Calu3 (cell line): ENCODE measurements at regions not wholly inside any gene's neighbourhood (a gene's known extent, or its start where the extent isn't known, plus 50 kb on each side); places are given as distances from the start of the nearest gene placed in this dataset.

Experiments
- BruUV-seq: library from RNA; stranded (reverse); fragments of 400-500 nt; replicated peaks from 2 replicates; lab custom pipeline; 2021; lab: Mats Ljungman, UMichigan
- CTCF ChIA-PET: fragments of 300-600 bp; sonication (Branson Sonifier 250); formaldehyde crosslinking; loops from one replicate; lab custom pipeline; 2022; ENCODE audit warnings: antibody characterized with exemption; lab: Charles Lee
- DNase-seq: peaks from one replicate; pipeline ENCODE4 v3.0.0; 2022
- H3K27ac Mint-ChIP-seq: one replicate; pipeline ENCODE4 v1.8.0; 2022; ENCODE audit warnings: mixed read lengths; ENCODE audit not compliant: unreplicated experiment
- H3K27me3 Mint-ChIP-seq: one replicate; pipeline ENCODE4 v1.8.0; 2022; ENCODE audit warnings: mixed read lengths; ENCODE audit not compliant: unreplicated experiment
- H3K36me3 Mint-ChIP-seq: one replicate; pipeline ENCODE4 v1.8.0; 2022; ENCODE audit warnings: mild to moderate bottlenecking, moderate library complexity, mixed read lengths; ENCODE audit not compliant: insufficient read depth, unreplicated experiment
- H3K4me1 Mint-ChIP-seq: one replicate; pipeline ENCODE4 v1.8.0; 2022; ENCODE audit warnings: mild to moderate bottlenecking, low read depth, mixed read lengths; ENCODE audit not compliant: unreplicated experiment
- H3K4me3 Mint-ChIP-seq: one replicate; pipeline ENCODE4 v1.8.0; 2022; ENCODE audit warnings: mild to moderate bottlenecking, low read depth, moderate library complexity, mixed read lengths; ENCODE audit not compliant: unreplicated experiment
- H3K9me3 Mint-ChIP-seq: one replicate; pipeline ENCODE4 v1.8.0; 2022; ENCODE audit warnings: low read depth, mixed read lengths; ENCODE audit not compliant: unreplicated experiment
- intact Hi-C: fragments of 100-400 bp; cut with micrococcal nuclease; formaldehyde crosslinking; loops from one replicate; pipeline ENCODE4 v1.10.0; 2022; ENCODE audit not compliant: unreplicated experiment
- TF ChIP-seq, protein P1 (sequence below): fragments of 200-600 bp; IDR thresholded peaks from one replicate; pipeline ENCODE4 v1.8.0; 2022; ENCODE audit warnings: antibody characterized with exemption; ENCODE audit not compliant: unreplicated experiment

DNA sequence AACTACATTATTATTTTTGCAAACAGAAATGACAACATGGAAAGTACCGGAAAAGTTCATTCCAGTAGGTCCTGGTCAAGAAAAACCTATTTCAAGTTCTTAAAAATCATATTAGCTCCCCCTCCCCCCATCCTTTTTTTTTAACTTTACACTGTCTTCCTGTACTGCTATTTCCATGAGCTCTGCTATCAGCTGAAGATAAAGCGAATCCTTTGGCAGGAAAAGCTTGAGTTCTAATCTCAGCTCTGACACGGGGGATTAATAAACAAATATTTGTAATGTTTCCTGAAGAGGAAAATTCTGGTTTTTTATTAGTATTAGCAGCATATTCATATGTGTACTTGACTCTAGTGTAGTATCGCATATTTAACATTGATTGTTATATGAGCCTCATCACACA lies 190.7 kb upstream of the ESRRG start:
- no peak for DNase-seq
- Mint-ChIP-seq H3K36me3 (no peaks in the 10 kb centered on the region), H3K4me1 (no peaks in the 10 kb centered on the region), H3K4me3 (no peak overlapping the region), H3K27me3 (no peaks in the 10 kb centered on the region), H3K27ac (no peak overlapping the region), H3K9me3 (no peaks in the 10 kb centered on the region)
- TF ChIP-seq, protein P1, sequence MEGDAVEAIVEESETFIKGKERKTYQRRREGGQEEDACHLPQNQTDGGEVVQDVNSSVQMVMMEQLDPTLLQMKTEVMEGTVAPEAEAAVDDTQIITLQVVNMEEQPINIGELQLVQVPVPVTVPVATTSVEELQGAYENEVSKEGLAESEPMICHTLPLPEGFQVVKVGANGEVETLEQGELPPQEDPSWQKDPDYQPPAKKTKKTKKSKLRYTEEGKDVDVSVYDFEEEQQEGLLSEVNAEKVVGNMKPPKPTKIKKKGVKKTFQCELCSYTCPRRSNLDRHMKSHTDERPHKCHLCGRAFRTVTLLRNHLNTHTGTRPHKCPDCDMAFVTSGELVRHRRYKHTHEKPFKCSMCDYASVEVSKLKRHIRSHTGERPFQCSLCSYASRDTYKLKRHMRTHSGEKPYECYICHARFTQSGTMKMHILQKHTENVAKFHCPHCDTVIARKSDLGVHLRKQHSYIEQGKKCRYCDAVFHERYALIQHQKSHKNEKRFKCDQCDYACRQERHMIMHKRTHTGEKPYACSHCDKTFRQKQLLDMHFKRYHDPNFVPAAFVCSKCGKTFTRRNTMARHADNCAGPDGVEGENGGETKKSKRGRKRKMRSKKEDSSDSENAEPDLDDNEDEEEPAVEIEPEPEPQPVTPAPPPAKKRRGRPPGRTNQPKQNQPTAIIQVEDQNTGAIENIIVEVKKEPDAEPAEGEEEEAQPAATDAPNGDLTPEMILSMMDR, result no peak
- CTCF ChIA-PET, result no interaction called here
- BruUV-seq, result no TSS peak
- intact Hi-C loops, result no loop called here

DNA sequence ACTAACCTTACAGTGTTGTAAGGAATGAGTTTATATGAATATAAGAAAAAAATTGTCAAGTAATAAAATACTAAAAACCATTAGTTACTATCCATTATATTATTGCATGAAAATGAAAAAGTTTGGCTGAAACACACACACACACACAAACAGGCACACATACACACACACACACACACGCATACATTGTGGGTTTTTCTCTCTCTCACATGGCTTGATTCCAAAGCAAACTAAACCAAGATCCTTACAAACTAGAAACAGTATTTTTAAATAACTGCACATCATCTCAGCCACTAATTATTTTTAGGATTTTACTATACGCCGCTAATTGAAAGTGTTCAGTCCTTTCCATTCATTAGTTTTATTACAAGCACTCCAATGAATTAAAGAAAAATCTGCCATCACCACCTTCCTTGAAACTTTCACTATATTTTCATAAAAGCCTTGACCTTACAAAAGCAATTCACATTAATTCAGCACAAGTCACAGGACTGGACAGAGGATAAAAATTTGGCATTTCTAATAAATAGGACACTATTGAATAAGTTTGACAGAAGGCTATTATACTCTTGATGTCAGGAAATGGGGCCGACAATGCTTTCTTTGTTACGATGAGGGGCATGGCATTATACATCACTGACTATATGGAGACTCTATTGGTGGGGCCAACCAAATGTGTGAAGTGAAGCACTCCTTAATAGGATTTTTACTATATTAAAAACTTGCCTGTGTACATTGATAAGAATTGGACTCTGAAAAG lies 187.0 kb upstream of the ESRRG start:
- CTCF ChIA-PET, result no interaction called here
- intact Hi-C loops, result no loop called here
- no peak for DNase-seq
- Mint-ChIP-seq H3K36me3 (no peaks in the 10 kb centered on the region), H3K27ac (no peak overlapping the region), H3K9me3 (no peaks in the 10 kb centered on the region), H3K4me1 (peaks cover 5% of the 10 kb centered on the region), H3K27me3 (no peaks in the 10 kb centered on the region), H3K4me3 (no peak overlapping the region)
- TF ChIP-seq, protein P1, result no peak
- no TSS peak for BruUV-seq

GRCh38 chr1:216908126-216908525 lies 184.9 kb upstream of the ESRRG start:
- TF ChIP-seq, protein P1, result no peak
- Mint-ChIP-seq H3K27ac (no peak overlapping the region), H3K4me3 (no peak overlapping the region), H3K27me3 (no peaks in the 10 kb centered on the region), H3K4me1 (peaks cover 26% of the 10 kb centered on the region), H3K36me3 (no peaks in the 10 kb centered on the region), H3K9me3 (no peaks in the 10 kb centered on the region)
- no peak for DNase-seq
- CTCF ChIA-PET, result no interaction called here
- intact Hi-C loops, result no loop called here
- no TSS peak for BruUV-seq

GRCh38 chr1:216907100-216907499 lies 183.9 kb upstream of the ESRRG start:
- CTCF ChIA-PET, result no interaction called here
- H3K4me3 Mint-ChIP-seq, result no peak overlapping the region
- no peaks in the 10 kb centered on the region for H3K27me3 Mint-ChIP-seq
- BruUV-seq, result no TSS peak
- intact Hi-C loops, result no loop called here
- no peak overlapping the region for H3K27ac Mint-ChIP-seq
- DNase-seq, result no peak
- peaks cover 31% of the 10 kb centered on the region for H3K4me1 Mint-ChIP-seq
- TF ChIP-seq, protein P1, result no peak
- no peaks in the 10 kb centered on the region for H3K9me3 Mint-ChIP-seq
- no peaks in the 10 kb centered on the region for H3K36me3 Mint-ChIP-seq
